GM12878 (cell line): ENCODE measurements at regions not wholly inside any gene's neighbourhood (a gene's known extent, or its start where the extent isn't known, plus 50 kb on each side); places are given as distances from the start of the nearest gene placed in this dataset.

Source experiments
- ATAC-seq: fragments of 200-7000 bp; cut with Tn5 transposase; 3 replicates; pipeline ENCODE4 v1.9.1; 2020; ENCODE audit warnings: mild to moderate bottlenecking, moderate library complexity
- BruUV-seq: library from RNA; stranded (reverse); fragments of 400-500 nt; replicated peaks from 2 replicates; lab custom pipeline; 2021; lab: Mats Ljungman, UMichigan
- CTCF ChIA-PET: fragments of 300-600 bp; sonication (Branson Sonifier 250); formaldehyde crosslinking; extraction: SDS; loops from one replicate; lab custom pipeline; 2021; ENCODE audit warnings: inconsistent platforms; lab: Yijun Ruan, JAX
- POLR2A ChIA-PET: fragments of 350-600 bp; formaldehyde crosslinking; extraction: SDS; loops from one replicate; lab custom pipeline; 2021; ENCODE audit warnings: inconsistent platforms; lab: Charles Lee
- RAD21 ChIA-PET: fragments of 300-600 bp; sonication (Branson Sonifier 250); formaldehyde crosslinking; loops from one replicate; lab custom pipeline; 2023; ENCODE audit warnings: antibody characterized with exemption; ENCODE audit not compliant: unreplicated experiment; lab: Charles Lee
- SMC1A ChIA-PET: fragments of 300-600 bp; sonication (Branson Sonifier 250); formaldehyde crosslinking; loops from one replicate; lab custom pipeline; 2023; ENCODE audit not compliant: unreplicated experiment, uncharacterized antibody; lab: Charles Lee
- DNase-seq: peaks from one replicate; pipeline ENCODE4 v3.0.0-alpha.2; 2011; ENCODE audit warnings: low read depth, low spot score
- FAIRE-seq: peaks from 3 replicates; lab custom pipeline; 2011; peaks lifted over from hg19 to GRCh38; lab: Jason Lieb, UNC
- H2AFZ ChIP-seq: 2 replicates; pipeline ENCODE4 v1.6.0; 2011; ENCODE audit warnings: low read depth, low read length, control low read depth; ENCODE audit not compliant: control insufficient read depth
- H3K27ac ChIP-seq: 2 replicates; pipeline ENCODE4 v1.5.1; 2011; ENCODE audit warnings: control low read depth; ENCODE audit not compliant: control insufficient read depth, insufficient read depth
- H3K27me3 ChIP-seq, 2 experiments: replicated peaks in 1 of 2; 2 replicates each; pipeline versions ENCODE4 v1.6.0 to v1.6.1; 2011; ENCODE audit warnings: low read length in 1 of 2; ENCODE audit not compliant: control insufficient read depth in 2 of 2, insufficient read depth in 2 of 2
- H3K36me3 ChIP-seq, 2 experiments: 2 replicates each; pipeline ENCODE4 v1.5.1; 2011; ENCODE audit warnings: low read length in 1 of 2; ENCODE audit not compliant: control insufficient read depth in 2 of 2, insufficient read depth in 2 of 2
- H3K4me1 ChIP-seq: 2 replicates; pipeline ENCODE4 v1.6.1; 2011; ENCODE audit warnings: mild to moderate bottlenecking, low read length, moderate library complexity, mixed read lengths; ENCODE audit not compliant: control insufficient read depth, insufficient read depth
- H3K4me2 ChIP-seq: 2 replicates; pipeline ENCODE4 v1.6.0; 2011; ENCODE audit warnings: control low read depth; ENCODE audit not compliant: control insufficient read depth, insufficient read depth
- H3K4me3 ChIP-seq: fragments of 200-600 bp; sonication (generic); 2 replicates; pipeline ENCODE4 v1.5.1; 2016
- H3K79me2 ChIP-seq: 2 replicates; pipeline ENCODE4 v1.6.0; 2011; ENCODE audit warnings: low read length; ENCODE audit not compliant: control insufficient read depth, insufficient read depth
- H3K9ac ChIP-seq: 2 replicates; pipeline ENCODE4 v1.8.0; 2011; ENCODE audit warnings: low read length, control low read depth, mixed read lengths; ENCODE audit not compliant: control insufficient read depth, insufficient read depth
- H3K9me3 ChIP-seq: replicated peaks from 3 replicates; pipeline ENCODE4 v1.5.1; 2011; ENCODE audit warnings: mild to moderate bottlenecking, low read length; ENCODE audit not compliant: control insufficient read depth, insufficient read depth
- H4K20me1 ChIP-seq: 2 replicates; pipeline ENCODE4 v1.6.0; 2011; ENCODE audit not compliant: control insufficient read depth, insufficient read depth
- ATF2 ChIP-seq: IDR thresholded peaks from 2 replicates; pipeline ENCODE4 v1.6.1; 2012; ENCODE audit warnings: low read length, inconsistent platforms
- BMI1 ChIP-seq: fragments of 450-650 bp; IDR thresholded peaks from 2 replicates; pipeline ENCODE4 v1.6.1; 2016; ENCODE audit warnings: mild to moderate bottlenecking, moderate library complexity, borderline replicate concordance
- BRCA1 ChIP-seq: IDR thresholded peaks from 2 replicates; pipeline ENCODE4 v1.6.1; 2011; ENCODE audit warnings: low read depth, low read length, improper control_type of control experiment
- CBX5 ChIP-seq: sonication (generic); IDR thresholded peaks from 2 replicates; pipeline ENCODE4 v1.6.1; 2016; ENCODE audit warnings: low read depth, moderate library complexity, mild to moderate bottlenecking, inconsistent platforms
- CEBPB ChIP-seq, 2 experiments: fragments of 150-350 bp in 1 of 2; IDR thresholded peaks; 2 replicates each; pipeline ENCODE4 v1.6.1; 2012 to 2014; ENCODE audit warnings: low read depth in 2 of 2, low read length in 2 of 2, borderline replicate concordance in 1 of 2, inconsistent platforms in 1 of 2
- CHD1 ChIP-seq: IDR thresholded peaks from 2 replicates; pipeline ENCODE4 v1.6.1; 2012; ENCODE audit warnings: low read depth, low read length, improper control_type of control experiment
- ESRRA ChIP-seq: IDR thresholded peaks from 2 replicates; pipeline ENCODE4 v1.6.1; 2012; ENCODE audit warnings: mild to moderate bottlenecking, low read length, improper control_type of control experiment
- FOXK2 ChIP-seq: fragments of 450-650 bp; IDR thresholded peaks from 2 replicates; pipeline ENCODE4 v1.6.1; 2017; ENCODE audit warnings: mild to moderate bottlenecking, moderate library complexity
- FOXM1 ChIP-seq: IDR thresholded peaks from 2 replicates; pipeline ENCODE4 v1.6.1; 2012; ENCODE audit warnings: low read depth, mild to moderate bottlenecking, inconsistent platforms, low read length, moderate library complexity
- HDGF ChIP-seq: fragments of 450-650 bp; IDR thresholded peaks from 2 replicates; pipeline ENCODE4 v1.6.1; 2016; ENCODE audit warnings: antibody characterized with exemption
- MLLT1 ChIP-seq: fragments of 450-650 bp; IDR thresholded peaks from 2 replicates; pipeline ENCODE4 v1.6.1; 2016; ENCODE audit warnings: mild to moderate bottlenecking
- NBN ChIP-seq: fragments of 450-650 bp; IDR thresholded peaks from 2 replicates; pipeline ENCODE4 v1.6.1; 2016
- RFX5 ChIP-seq: IDR thresholded peaks from 2 replicates; pipeline ENCODE4 v1.6.1; 2011; ENCODE audit warnings: low read depth, low read length, improper control_type of control experiment
- SMAD5 ChIP-seq: IDR thresholded peaks from 2 replicates; pipeline ENCODE4 v1.6.1; 2016; ENCODE audit warnings: antibody characterized with exemption, low read depth
- WRNIP1 ChIP-seq: IDR thresholded peaks from 2 replicates; pipeline ENCODE4 v1.6.1; 2011; ENCODE audit warnings: low read depth, low read length, improper control_type of control experiment, borderline replicate concordance
- ZNF622 ChIP-seq: fragments of 450-650 bp; IDR thresholded peaks from 2 replicates; pipeline ENCODE4 v1.6.1; 2017; ENCODE audit warnings: mild to moderate bottlenecking, inconsistent platforms
- WGBS: methylation state at CpG from one replicate; pipeline ENCODE4 v1.1.6; 2016; ENCODE audit warnings: low lambda C conversion rate; ENCODE audit not compliant: insufficient replicate concordance, insufficient coverage; ENCODE audit errors: missing lambda C conversion rate; 5-methylcytosine and 5-hydroxymethylcytosine counted together
- in situ Hi-C: fragments of 300-500 bp; cut with MboI; formaldehyde crosslinking; loops from 9 replicates; pipeline ENCODE4 v1.14.3; 2018; ENCODE audit warnings: mixed read lengths
- intact Hi-C: fragments of 100-400 bp; cut with micrococcal nuclease; formaldehyde crosslinking; loops from one replicate; pipeline ENCODE4 v1.14.2; 2022; ENCODE audit not compliant: unreplicated experiment

GRCh38 chr2:201966691-201967438 lies 66.8 kb upstream of the FZD7 start:
- Histone ChIP-seq H3K9ac (no peak overlapping the region), H2AFZ (no peak overlapping the region), H3K79me2 (no peaks in the 10 kb centered on the region), H4K20me1 (no peaks in the 10 kb centered on the region), H3K27ac (no peak overlapping the region), H3K27me3 (no peaks in the 10 kb centered on the region), H3K36me3 (no peaks in the 10 kb centered on the region), H3K4me3 (no peak overlapping the region), H3K9me3 (no peaks in the 10 kb centered on the region), H3K4me2 (no peak overlapping the region), H3K4me1 (no peaks in the 10 kb centered on the region)
- ATAC-seq, result no peak
- no peak for DNase-seq
- no peak for FAIRE-seq
- in situ Hi-C loops (no loop called here), intact Hi-C loops (loop anchor here (5.0 kb wide), 4 partner anchors 90 to 210 kb away; no protein-coding TSS in a partner anchor)
- ChIA-PET POLR2A (no interaction called here), RAD21 (interaction anchor here (1.5 kb wide), 1 partner anchor 211 kb away, joined by 4 read pairs; no protein-coding TSS in a partner anchor), SMC1A (interaction anchor here (0.7 to 1.7 kb wide), 11 partner anchors 11 to 212 kb away, joined by 3 to 5 read pairs (median 3); no protein-coding TSS in a partner anchor), CTCF (interaction anchor here (0.6 to 3.1 kb wide), 10 partner anchors 52 to 212 kb away, joined by 3 to 19 read pairs (median 4); no protein-coding TSS in a partner anchor)
- TF ChIP-seq SMAD5 (no peak), ZNF622 (no peak)
- no TSS peak for BruUV-seq
- WGBS, result 42% methylated on average over 17 of the region's 18 CpGs

GRCh38 chr2:201968050-201968449 lies 65.6 kb upstream of the FZD7 start:
- ChIA-PET RAD21 (interaction anchor here (1.1 kb wide), 1 partner anchor 205 kb away, joined by 3 read pairs; no protein-coding TSS in a partner anchor), SMC1A (interaction anchor here (0.6 kb wide), 1 partner anchor 266 kb away, joined by 3 read pairs; no protein-coding TSS in a partner anchor), CTCF (interaction anchor here (1.7 kb wide), 1 partner anchor 108 kb away, joined by 6 read pairs; no protein-coding TSS in a partner anchor), POLR2A (no interaction called here)
- no peaks in the 10 kb centered on the region for H3K79me2 ChIP-seq
- BruUV-seq, result no TSS peak
- FAIRE-seq (no peak), DNase-seq (no peak), ATAC-seq (no peak)
- H3K4me3 ChIP-seq, result no peak overlapping the region
- H3K27ac ChIP-seq, result no peak overlapping the region
- H3K36me3 ChIP-seq, result no peaks in the 10 kb centered on the region
- no peaks in the 10 kb centered on the region for H3K27me3 ChIP-seq
- intact Hi-C loops, result loop anchor here (5.0 kb wide), 4 partner anchors 89 to 209 kb away; no protein-coding TSS in a partner anchor
- H2AFZ ChIP-seq, result no peak overlapping the region
- no peaks in the 10 kb centered on the region for H3K4me1 ChIP-seq
- H4K20me1 ChIP-seq, result no peaks in the 10 kb centered on the region
- in situ Hi-C loops, result no loop called here
- H3K4me2 ChIP-seq, result no peak overlapping the region
- TF ChIP-seq HDGF, result no peak
- TF ChIP-seq WRNIP1, result no peak
- TF ChIP-seq NBN, result no peak
- no peak for TF ChIP-seq CEBPB (IDR thresholded peaks at IDR 0.05; ENCODE audit: borderline replicate concordance in 1 of 2, low read depth in 2 of 2, low read length in 2 of 2)
- TF ChIP-seq FOXK2, result no peak
- TF ChIP-seq MLLT1, result no peak
- TF ChIP-seq FOXM1, result no peak
- no peak for TF ChIP-seq CBX5
- no peak for TF ChIP-seq BMI1
- no peak for TF ChIP-seq BRCA1
- no peak for TF ChIP-seq CHD1
- TF ChIP-seq RFX5, result no peak
- no peak for TF ChIP-seq ZNF622
- TF ChIP-seq ATF2, result no peak
- no peak for TF ChIP-seq ESRRA
- no peak overlapping the region for H3K9ac ChIP-seq
- H3K9me3 ChIP-seq, result no peaks in the 10 kb centered on the region
- 52% methylated on average over 6 of the region's 6 CpGs for WGBS
